Fibroblast of peridontal ligament (primary cell): ENCODE measurements at regions not wholly inside any gene's neighbourhood (a gene's known extent, or its start where the extent isn't known, plus 50 kb on each side); places are given as distances from the start of the nearest gene placed in this dataset.

Source experiments
- DNase-seq: peaks from one replicate; pipeline ENCODE4 v3.0.0-alpha.2; 2010; ENCODE audit errors: extremely low read depth

DNA sequence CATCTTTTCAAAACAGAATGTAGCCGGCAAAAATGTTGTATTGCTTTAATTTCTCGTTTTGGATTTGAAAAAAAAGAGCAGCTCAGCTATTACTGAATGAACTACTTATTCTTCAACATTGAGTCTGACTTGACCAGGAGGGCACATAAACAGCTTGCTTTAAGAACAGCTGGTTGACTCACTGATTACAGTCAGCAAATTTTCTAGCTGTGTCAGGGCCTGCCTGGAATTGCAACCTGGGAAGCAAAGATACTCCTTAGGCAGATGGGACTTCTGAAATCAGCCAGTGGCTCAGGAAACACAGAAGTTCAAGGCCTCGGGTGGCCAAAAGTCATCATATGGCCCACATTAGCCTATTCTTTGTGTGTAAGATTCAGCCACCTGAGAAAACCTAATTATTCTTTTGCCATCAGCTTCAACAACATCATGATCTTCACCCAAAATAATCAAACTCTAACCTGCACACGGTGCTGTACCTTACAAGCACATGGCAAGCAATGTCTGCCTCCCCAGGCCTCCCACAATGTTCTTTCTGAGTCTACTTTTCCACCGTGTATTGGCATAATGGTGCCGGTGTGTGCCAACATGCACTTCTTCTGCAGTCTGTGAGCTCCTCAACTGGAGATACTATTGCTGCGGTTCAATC is 307.2 kb downstream of the HHIPL2 start:
- DNase-seq: peak; percentile 67

DNA sequence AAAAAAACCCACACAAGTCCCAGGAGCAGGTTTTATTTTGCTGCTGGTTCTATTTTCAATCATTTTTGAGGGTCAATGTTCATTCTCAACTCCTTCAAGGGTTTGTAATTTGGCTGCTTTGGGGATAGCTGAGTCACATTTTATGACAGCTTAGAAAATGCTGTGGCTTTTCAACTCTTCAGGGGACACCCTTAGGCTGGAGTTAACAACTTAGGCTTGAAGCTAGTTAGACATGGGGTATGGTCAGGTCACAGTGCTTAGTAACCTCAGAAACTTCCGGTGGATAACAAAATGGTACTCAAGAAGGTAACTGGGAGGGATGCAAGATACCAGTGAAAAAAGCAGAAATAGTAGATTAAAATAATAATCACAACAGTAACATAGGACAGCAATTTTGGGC is 308.8 kb downstream of the HHIPL2 start:
- DNase-seq: no peak

DNA sequence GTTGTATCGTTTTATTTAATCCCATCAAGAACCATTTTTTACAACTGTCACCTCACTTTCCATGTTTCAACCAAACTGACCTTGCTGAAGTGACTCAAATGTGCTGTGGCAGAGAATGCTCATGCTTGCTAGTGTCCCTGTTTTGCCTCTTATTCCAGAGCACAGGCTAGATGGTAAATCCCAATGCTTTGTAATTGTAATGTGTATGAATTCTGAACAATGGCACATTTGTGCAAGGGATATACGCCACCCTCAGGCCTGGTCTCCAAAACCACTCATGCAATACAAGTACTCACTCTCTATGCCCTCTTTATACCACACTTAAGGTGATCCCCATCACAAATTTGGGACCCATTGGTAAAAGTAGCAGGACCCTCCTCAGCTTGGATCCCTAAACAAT is 313.6 kb downstream of the HHIPL2 start:
- no peak for DNase-seq

DNA sequence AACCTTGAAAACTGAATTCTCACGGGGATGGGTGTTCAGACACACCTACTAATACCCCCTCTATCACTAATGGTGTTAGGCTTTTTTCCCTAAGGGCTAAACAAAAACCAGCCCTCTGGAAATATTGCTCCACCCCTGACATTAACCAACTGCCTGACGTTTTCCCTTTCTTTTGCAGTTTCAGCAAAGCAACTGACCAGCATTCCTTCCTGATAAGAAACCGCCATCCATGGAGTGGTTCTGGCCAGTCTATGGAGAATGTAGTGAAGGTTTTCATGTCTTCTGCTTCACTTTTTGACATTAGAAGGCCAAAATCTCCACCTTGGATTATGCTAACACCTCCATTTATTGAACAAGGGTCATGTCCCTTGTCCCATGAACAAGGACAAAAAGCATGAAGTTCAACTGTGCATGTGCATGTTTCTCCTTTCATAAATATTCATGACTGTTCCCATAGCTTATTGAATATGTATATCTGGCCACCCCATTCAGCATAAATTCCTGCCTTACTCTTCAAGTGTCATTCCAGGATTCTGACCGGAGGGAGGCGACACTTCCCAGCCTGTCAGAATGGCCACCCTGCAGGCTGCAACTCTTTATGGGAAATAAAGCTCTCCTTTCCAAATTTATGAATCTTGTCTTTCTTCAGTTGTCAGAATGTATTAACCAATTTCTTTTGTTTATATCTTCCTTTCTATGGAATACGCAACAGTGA is 314.3 kb downstream of the HHIPL2 start:
- DNase-seq: no peak

DNA sequence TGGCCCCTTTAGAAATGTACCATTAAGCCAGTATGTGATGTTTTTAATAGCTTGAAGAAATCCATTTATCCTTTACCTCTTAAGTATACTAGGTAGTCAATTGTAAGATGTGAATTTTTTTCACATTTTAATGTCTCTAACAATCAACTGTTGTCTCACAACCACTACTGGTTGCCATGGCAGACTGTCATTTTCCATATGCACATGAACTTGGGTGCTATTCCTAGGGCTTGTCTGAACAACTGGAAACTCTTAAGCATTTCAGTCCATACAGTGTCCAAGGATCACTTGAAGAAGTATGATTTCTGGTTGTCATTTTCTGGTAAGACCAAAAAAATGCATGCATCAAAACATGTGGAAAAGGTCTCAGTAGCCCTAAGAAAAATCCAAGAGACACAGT is 315.1 kb downstream of the HHIPL2 start:
- DNase-seq: no peak

DNA sequence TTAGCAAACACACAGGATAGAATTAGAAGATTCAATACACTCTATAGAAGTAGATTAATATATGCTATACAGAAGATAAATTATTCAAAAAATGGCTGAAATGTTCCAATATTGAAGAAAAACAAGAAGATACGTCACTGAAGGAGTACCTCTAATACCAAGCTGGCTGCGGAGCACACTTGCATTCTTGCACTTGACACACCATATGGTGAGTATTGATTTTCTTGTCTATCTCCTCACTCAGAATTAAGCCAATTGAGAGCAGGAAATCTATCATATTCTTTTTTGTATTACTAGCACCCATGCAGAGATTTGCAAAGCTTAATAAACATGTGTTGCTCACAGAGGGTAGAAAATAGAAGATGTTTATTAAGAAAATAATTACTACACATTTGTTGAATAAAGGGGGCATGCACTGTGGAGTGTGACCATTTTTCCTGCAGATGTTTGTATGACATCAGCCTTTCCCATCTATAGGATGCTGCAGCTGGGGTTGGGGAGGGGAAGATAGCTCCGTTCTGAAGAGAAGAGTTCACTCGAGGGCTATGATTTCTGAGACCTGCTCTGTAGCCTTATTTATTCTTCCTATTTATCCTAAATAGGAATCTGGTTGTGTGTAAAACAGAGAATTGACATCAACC is 318.1 kb downstream of the HHIPL2 start:
- DNase-seq: no peak

DNA sequence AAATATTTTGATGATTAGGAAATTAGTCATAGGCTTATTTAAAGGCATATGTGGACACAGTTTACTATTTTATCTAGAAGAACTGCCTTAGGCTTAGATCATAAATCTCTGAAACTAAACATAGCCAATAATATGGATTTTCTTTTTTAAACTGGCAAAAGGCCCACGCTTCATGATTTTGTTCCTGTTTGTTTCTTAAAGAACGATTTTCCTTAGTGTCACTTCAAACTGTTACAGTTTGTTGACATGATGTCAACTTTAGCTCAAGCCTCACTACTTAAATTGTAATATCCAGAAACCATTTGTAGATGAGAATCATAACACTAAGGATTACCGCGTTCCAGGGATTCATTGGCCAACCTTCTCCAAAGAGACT is 322.6 kb downstream of the HHIPL2 start:
- DNase-seq: no peak

DNA sequence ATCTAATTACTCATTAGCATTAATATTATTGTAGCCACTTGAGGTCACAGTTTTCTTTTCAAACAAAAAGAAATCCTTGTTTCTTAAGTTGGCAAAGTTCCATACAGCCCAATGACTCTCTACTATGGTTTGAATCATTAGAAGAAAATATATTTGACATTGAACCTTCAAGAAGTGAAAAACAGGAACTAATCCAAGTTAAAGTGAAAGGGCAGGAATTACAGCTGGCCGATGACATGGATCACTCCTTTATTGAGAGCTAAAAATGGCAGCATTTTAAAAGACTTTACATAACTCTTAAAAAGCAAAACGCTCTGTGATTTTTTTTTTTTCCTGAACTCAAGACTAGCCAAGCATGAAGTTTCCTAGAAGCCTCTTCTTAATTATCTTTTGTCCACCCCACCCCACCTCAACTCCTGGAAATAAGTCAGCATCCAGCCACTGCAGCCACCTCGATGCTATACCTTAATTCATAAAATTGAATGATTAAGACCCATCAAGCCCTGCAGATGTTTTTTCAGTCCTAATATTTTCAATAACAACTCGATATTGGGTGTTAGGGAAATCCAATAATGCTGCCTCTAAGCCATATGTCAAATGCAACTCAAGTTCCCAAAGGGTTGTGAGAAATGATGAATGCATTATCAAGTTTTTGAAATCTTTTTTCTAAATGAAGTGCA is 323.1 kb downstream of the HHIPL2 start:
- DNase-seq: no peak

DNA sequence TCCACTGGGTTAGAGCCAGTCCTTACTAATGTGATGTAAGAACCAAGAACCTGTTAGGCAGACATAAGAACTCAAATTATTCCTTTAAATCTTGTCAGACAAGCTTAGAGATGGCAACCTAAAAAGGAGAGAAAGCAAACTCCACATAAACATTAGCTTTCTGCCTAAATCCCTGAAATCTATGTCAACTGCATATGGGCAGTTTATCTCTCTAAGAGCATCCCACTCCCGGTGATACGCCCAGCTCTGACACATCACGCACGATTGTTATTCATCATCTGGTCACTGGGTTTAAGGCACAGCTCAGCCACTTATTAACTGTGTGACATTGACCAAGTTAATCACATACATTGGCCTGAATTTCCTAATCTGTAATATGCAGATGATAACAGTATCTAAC is 323.7 kb downstream of the HHIPL2 start:
- no peak for DNase-seq

DNA sequence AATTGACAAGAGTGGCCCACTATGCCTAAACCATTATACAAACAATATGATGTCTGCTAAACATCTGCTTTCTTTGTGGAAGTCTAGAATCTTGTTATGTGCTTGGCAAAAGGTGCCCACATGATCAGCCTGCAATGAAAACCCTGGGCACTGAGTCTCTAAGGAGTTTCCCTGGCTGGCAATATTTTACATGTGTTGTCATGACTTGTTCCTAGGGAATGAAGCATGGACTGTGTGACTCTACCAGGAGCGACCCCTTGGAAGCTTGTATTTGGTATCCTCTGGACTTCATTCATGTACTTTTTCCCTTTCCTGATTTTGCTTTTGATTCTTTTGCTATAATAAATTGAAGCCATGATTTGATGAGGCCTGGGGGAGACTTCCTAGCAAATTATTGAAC is 324.9 kb downstream of the HHIPL2 start:
- DNase-seq: no peak

DNA sequence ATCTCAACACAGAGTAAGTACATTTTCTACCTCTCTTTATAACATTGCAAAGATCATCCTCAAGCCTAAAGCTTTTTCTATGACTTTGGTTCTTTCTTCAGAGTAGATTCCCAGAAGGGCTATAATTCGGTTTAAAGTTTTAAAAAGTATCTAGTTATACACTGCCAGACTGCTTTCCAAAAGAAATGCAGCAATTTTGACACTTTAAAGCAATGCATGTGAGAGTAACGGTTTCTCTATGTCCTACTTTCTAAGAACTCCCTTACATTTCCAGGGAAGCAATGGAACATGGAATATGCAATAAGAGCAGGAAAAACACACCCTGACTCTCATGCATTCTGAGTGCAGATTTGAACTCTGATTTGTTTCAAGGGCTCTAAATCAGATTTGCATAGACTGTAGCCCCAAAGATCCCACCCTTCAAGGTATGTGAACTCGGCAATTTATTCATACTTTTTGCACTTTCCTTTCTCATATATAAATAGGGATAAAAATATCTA is 331.6 kb downstream of the HHIPL2 start:
- DNase-seq: no peak

DNA sequence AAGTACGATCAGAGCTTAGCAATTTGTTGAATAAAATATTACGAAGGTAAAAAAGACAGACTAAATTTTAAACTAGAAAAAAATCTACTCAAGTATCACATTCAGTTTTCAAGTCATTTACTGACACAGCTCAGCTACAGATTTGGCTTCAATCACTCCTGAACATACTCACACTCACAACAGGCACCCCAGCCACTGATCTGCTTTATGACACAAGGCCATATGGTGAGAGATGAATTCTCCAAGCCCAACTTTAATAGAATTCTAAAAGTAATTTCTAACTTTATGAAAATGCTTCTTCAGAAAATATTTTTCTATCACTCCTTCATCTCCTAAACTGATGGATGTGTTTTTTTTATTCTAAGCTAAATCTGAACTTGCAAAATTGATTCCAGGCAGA is 337.1 kb downstream of the HHIPL2 start:
- DNase-seq: no peak

DNA sequence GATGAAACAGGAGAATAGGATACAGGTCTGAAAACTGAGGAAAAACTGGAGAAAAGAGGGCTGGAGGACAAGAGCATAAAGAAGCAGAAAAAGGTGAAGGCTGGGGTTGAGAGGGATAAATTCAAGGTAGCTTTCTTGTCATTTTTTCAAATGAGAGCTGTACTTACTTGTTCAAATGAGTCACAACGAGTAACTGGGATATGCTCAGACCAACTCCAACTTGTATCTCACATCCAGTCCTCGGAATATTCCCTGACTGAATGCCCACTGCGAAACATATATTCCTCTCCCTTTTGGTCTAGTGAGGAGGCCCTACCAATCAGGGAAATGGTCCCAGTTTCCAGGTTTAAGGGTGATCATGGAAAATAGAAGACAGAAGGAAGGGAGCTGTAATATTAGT is 343.4 kb downstream of the HHIPL2 start:
- DNase-seq: no peak

DNA sequence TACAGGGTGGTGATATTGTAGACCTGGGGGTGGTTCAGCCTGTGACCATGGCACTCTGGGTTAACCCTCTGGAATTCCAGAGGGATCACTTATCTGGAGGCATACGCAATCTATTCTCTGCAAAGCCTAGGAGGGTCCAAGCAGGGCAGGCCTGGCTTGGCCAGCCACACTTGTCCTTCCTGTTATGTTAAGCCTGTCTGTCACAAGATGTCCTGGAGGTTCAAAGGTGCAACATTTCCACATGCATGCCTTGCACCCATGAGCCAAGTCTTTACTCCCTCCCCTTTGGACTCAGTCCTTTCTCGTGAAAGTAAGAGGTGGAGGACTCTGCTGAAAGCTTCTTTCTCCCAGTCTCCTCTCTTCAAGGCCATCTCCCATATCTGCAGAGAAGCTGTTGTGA is 345.1 kb downstream of the HHIPL2 start:
- DNase-seq: no peak

DNA sequence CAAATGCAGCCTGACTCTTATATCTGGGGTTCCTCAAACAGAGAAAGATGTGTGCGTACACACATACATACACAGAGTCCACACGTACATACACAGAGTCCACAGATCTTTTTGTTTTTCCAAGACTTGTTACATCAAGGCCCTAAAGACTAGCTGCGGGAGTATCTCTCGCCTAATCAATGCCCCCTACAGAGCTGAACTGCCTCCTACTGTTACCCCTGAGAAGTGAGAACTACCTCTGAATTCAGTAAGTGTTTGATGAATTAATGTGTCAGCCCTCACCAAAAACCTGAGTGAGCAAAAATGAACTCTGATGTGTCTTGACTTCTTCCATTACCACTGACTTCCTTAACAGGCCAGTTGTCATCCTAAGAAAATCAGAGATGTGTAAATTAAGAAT is 351.2 kb downstream of the HHIPL2 start:
- DNase-seq: no peak

DNA sequence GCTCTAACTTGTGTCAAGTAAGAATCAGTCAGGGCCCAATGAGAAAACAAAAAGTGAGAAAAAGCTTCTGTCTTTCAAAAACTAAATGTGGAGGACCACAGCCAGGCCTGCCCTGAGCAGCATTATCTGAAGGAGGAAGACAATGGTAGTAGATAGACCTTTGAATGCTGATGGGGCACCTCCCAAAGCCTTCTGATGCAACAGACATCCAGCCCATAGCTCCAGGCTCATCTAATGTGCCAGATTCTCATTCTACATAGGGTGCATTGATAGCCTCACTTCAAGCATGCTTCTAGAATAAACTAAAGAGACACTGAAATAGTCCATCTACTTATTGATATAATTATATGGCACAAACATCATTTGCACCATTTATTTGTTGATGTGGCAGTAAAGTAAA is 351.6 kb downstream of the HHIPL2 start:
- DNase-seq: no peak

DNA sequence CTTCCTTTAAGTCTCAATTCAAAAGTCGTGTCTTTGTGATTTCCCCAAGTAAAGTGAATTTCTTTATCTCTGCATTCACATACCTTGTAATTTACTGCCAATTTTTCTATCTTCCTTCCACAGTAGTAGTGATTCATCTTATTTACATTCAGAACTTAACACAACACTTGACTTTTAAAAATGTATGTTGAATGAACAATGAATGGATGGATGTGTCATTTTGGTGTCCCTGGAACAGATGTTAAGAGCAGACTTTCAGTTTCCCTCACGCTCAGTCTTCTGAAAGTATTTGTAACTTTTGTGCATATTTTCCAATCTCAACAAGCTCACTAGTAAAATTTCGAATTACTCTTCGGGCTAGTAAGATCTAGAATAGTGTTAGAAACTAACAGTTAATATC is 352.0 kb downstream of the HHIPL2 start:
- DNase-seq: no peak

DNA sequence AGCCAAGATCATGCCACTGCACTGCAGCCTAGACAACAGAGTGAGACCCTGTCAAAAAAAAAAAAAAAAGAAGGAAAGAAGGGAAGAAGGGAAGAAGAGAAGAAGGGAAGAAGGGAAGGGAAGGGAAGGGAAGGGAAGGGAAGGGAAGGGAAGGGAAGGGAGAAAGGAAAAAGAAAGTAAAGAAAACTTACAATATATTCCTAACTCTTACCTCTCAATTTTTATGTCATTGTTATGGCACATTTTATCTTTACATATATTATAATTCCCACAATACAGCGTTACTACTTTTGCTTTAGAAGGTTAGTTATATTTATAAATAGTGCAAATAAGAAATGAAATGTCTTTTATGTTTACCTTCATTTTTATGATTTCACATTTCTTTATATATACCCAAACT is 358.7 kb downstream of the HHIPL2 start:
- DNase-seq: no peak

DNA sequence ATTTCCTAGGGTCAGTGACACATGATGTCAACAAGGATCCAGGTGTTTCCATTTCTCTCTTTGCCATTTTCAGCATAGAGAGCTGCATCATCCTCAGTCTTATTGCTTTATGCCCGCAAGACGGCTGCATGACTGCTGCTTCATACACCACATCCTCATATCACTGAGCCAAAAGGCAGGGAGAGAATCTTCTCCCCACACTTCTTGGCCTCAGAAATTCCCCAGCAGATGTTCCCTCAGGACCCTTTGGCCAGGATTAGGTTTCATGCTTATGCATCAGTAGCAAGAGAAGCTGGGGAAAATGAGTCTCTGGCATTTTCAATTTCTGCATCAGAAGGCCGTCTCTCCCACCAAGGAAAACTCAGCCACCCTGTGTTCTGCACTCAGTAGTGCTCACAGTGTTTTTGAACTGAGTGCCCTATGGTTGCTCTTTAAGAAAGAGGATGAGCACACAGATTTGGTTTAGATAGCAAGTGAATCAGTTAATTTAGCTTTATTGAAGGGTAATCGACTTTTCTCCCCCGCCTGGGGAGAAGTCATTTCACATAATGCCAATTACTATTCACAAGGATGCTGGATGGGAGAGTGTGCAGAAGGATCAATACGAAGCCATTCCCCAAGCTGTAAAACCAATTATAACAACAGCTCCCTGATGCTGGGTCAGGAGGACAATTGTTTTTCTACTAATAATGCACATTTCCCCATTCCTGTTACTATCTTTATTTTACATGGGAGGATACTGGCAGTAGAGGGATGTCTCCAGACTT is 360.2 kb downstream of the HHIPL2 start:
- peak; percentile 61 for DNase-seq

DNA sequence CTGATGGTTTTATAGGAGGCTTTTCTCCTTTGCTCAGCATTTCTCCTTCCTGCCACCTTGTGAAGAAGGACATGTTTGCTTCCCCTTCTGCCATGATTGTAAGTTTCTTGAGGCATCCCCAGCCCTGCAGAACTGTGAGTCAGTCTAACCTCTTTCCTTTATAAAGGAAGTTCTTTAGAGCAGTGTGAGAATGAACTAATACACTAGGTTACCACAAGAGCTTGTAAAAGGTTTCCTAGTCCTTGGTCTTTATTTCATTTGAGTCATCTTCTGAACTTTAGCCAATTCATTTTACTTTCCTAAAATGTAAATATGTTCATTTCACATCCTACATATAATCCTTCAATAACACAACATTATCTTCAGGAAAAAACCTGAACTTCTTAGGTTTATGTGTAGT is 365.3 kb downstream of the HHIPL2 start:
- DNase-seq: peak; percentile 22

DNA sequence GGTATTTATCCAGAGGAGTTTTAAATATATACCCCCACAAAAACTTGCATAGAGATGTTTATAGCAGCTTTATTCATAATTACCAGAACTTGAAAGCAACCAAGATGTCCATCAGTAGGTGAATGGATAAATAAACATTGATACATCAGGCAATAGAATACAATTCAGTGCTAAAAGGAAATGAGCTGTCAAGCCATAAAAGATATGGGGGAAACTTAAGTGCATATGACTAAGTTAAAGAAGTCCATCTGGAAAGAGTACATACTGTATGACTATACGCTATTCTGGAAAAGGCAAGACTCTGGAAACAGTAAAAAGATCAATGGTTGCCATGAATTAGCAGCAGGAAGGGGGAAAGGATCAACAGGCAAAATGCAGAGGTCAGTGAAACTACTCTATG is 366.7 kb downstream of the HHIPL2 start:
- no peak for DNase-seq

DNA sequence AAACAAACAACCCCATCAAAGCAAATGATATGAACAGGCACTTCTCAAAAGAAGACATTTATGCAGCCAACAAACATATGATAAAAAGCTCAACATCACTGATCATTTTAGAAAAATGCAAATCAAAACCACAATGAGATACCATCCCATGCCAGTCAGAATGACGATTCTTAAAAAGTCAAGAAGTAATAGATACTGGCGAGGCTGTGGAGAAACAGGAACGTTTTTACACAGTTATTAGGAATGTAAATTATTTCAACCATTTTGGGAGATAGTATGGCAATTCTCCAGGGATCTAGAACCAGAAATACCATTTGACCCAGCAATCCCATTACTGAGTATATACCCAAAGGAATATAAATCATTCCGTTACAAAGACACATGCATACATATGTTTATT is 370.4 kb downstream of the HHIPL2 start:
- DNase-seq: peak; percentile 44
